MCF 10A (cell line): ENCODE measurements at regions not wholly inside any gene's neighbourhood (a gene's known extent, or its start where the extent isn't known, plus 50 kb on each side); places are given as distances from the start of the nearest gene placed in this dataset.

Experiments used
- BruUV-seq: library from RNA; stranded (reverse); fragments of 400-500 nt; replicated peaks from 2 replicates; lab custom pipeline; 2021; lab: Mats Ljungman, UMichigan
- CTCF ChIA-PET: fragments of 300-600 bp; sonication (Branson Sonifier 250); formaldehyde crosslinking; extraction: SDS; loops from one replicate; lab custom pipeline; 2021; ENCODE audit warnings: antibody characterized with exemption, inconsistent platforms; lab: Yijun Ruan, JAX
- POLR2A ChIA-PET: fragments of 300-600, 350-650 bp; sonication (Branson Sonifier 250); formaldehyde crosslinking; extraction: SDS; loops from one replicate; lab custom pipeline; 2020; ENCODE audit warnings: antibody characterized with exemption, inconsistent platforms; lab: Yijun Ruan, JAX
- DNase-seq: peaks from one replicate; pipeline ENCODE4 v3.0.0-alpha.2; 2018; ENCODE audit not compliant: unreplicated experiment
- H3K27ac Mint-ChIP-seq: one replicate; pipeline ENCODE4 v1.8.0; 2022; ENCODE audit warnings: mild to moderate bottlenecking, low read depth, mixed read lengths; ENCODE audit not compliant: unreplicated experiment
- H3K27me3 Mint-ChIP-seq: one replicate; pipeline ENCODE4 v1.8.0; 2022; ENCODE audit warnings: mixed read lengths; ENCODE audit not compliant: insufficient read depth, unreplicated experiment
- H3K36me3 Mint-ChIP-seq: one replicate; pipeline ENCODE4 v1.8.0; 2022; ENCODE audit warnings: mild to moderate bottlenecking, moderate library complexity, mixed read lengths; ENCODE audit not compliant: insufficient read depth, unreplicated experiment
- H3K4me1 Mint-ChIP-seq: one replicate; pipeline ENCODE4 v1.8.0; 2022; ENCODE audit warnings: mixed read lengths; ENCODE audit not compliant: insufficient read depth, unreplicated experiment
- H3K4me3 Mint-ChIP-seq: one replicate; pipeline ENCODE4 v1.8.0; 2022; ENCODE audit warnings: mild to moderate bottlenecking, moderate library complexity, mixed read lengths; ENCODE audit not compliant: unreplicated experiment
- H3K9me3 Mint-ChIP-seq: one replicate; pipeline ENCODE4 v1.8.0; 2022; ENCODE audit warnings: mixed read lengths; ENCODE audit not compliant: unreplicated experiment
- intact Hi-C: fragments of 100-400 bp; cut with micrococcal nuclease; formaldehyde crosslinking; loops from 2 replicates; pipeline ENCODE4 v1.14.1; 2022
- TF ChIP-seq, protein P1 (sequence below): fragments of 200-600 bp; IDR thresholded peaks from one replicate; pipeline ENCODE4 v1.8.0; 2022; ENCODE audit warnings: antibody characterized with exemption, mild to moderate bottlenecking; ENCODE audit not compliant: unreplicated experiment

DNA sequence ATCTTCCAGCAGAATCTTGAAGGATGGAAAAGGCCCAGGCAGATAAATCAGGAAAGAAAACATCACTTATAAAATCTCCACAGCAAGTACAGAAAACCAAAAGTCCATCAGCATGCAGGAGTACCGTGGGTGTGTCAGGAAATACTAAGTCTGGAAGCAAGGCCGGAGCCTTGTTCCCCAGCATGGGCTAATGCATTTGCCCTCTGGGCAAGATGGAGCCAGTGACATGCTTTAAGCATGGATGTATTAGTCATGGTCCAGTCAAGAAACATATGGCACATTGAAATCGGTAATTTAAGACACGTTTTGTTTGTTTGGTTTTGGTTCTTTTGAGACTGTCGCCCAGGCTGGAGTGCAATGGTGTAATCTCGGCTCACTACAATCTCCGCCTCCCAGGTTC, 506.0 kb upstream of the JARID2 start:
- no peaks in the 10 kb centered on the region for H3K27me3 Mint-ChIP-seq
- H3K36me3 Mint-ChIP-seq = peaks cover 12% of the 10 kb centered on the region
- intact Hi-C loops = loop anchor here (5.0 kb wide), 1 partner anchor 702 kb away; no protein-coding TSS in a partner anchor
- peak overlapping the region; percentile 100 for H3K27ac Mint-ChIP-seq
- POLR2A ChIA-PET = no interaction called here
- peaks cover 12% of the 10 kb centered on the region for H3K9me3 Mint-ChIP-seq
- BruUV-seq = no TSS peak
- no peak for DNase-seq
- CTCF ChIA-PET = interaction anchor here (1.2 kb wide), 1 partner anchor 17 kb away, joined by 4 read pairs; no protein-coding TSS in a partner anchor
- H3K4me1 Mint-ChIP-seq = peaks cover 43% of the 10 kb centered on the region
- TF ChIP-seq, protein P1, sequence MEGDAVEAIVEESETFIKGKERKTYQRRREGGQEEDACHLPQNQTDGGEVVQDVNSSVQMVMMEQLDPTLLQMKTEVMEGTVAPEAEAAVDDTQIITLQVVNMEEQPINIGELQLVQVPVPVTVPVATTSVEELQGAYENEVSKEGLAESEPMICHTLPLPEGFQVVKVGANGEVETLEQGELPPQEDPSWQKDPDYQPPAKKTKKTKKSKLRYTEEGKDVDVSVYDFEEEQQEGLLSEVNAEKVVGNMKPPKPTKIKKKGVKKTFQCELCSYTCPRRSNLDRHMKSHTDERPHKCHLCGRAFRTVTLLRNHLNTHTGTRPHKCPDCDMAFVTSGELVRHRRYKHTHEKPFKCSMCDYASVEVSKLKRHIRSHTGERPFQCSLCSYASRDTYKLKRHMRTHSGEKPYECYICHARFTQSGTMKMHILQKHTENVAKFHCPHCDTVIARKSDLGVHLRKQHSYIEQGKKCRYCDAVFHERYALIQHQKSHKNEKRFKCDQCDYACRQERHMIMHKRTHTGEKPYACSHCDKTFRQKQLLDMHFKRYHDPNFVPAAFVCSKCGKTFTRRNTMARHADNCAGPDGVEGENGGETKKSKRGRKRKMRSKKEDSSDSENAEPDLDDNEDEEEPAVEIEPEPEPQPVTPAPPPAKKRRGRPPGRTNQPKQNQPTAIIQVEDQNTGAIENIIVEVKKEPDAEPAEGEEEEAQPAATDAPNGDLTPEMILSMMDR = no peak
- no peak overlapping the region for H3K4me3 Mint-ChIP-seq

DNA sequence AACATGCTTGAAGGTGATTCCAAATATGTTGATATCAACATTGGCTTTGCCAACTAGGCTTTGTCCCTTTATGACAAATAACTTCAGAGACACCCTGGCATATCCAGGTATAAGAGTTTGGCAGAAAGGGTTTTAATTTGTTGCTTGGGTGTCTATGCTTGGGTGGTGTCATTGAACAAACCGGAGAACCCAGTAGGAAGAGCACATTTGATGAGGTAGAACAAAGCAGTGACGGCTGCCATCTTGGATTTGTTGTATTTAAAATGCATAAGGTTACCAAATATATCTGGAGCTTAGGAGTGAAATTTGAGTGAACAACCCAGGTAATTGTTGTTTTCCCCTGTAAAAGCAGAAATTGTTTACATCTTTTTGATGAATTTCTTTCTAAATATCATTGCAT, 503.7 kb upstream of the JARID2 start:
- CTCF ChIA-PET = interaction anchor here (0.7 to 0.8 kb wide), 2 partner anchors 477 to 530 kb away, joined by 3 to 4 read pairs; no protein-coding TSS in a partner anchor
- POLR2A ChIA-PET = interaction anchor here (0.9 to 2.5 kb wide), 3 partner anchors 9 to 513 kb away, joined by 3 to 14 read pairs (median 4); no protein-coding TSS in a partner anchor
- no peak for DNase-seq
- H3K36me3 Mint-ChIP-seq = peaks cover 12% of the 10 kb centered on the region
- intact Hi-C loops = loop anchor here (5.0 kb wide), 1 partner anchor 700 kb away; no protein-coding TSS in a partner anchor
- TF ChIP-seq, protein P1 = no peak
- H3K27ac Mint-ChIP-seq = peak overlapping the region; percentile 100
- peaks cover 41% of the 10 kb centered on the region for H3K4me1 Mint-ChIP-seq
- no peak overlapping the region for H3K4me3 Mint-ChIP-seq
- peaks cover 22% of the 10 kb centered on the region for H3K9me3 Mint-ChIP-seq
- H3K27me3 Mint-ChIP-seq = no peaks in the 10 kb centered on the region
- BruUV-seq = no TSS peak

DNA sequence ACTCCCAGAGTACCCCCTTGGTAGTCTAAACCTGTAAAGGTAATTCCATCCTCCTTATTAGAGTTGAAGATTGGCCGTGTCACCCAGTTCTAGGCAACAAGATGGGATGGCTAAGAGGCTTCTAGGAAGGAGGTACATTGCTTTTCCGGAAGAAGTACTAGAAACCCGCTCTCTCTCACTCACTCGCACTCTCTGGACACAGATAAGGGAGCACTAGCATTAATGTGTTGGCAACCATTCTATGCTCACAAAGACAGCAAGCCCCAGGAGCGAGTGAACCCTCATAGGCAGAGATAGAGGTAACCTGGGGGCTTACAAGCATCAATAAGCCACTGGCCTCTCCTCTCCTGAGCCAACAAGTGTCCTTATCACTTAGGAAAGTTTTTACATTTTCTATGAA, 503.2 kb upstream of the JARID2 start:
- Mint-ChIP-seq H3K27ac (peak overlapping the region; percentile 100), H3K9me3 (peaks cover 22% of the 10 kb centered on the region), H3K4me1 (peaks cover 41% of the 10 kb centered on the region), H3K36me3 (peaks cover 12% of the 10 kb centered on the region), H3K27me3 (no peaks in the 10 kb centered on the region), H3K4me3 (peak overlapping the region; percentile 73)
- CTCF ChIA-PET = interaction anchor here (0.7 to 0.8 kb wide), 2 partner anchors 477 to 531 kb away, joined by 3 to 4 read pairs; no protein-coding TSS in a partner anchor
- TSS peak; percentile 79 for BruUV-seq
- POLR2A ChIA-PET = interaction anchor here (0.9 to 2.5 kb wide), 5 partner anchors 9 to 513 kb away, joined by 3 to 14 read pairs (median 4); no protein-coding TSS in a partner anchor
- intact Hi-C loops = loop anchor here (1.0 to 5.0 kb wide), 2 partner anchors 503 to 700 kb away; no protein-coding TSS in a partner anchor
- TF ChIP-seq, protein P1 = no peak
- no peak for DNase-seq

DNA sequence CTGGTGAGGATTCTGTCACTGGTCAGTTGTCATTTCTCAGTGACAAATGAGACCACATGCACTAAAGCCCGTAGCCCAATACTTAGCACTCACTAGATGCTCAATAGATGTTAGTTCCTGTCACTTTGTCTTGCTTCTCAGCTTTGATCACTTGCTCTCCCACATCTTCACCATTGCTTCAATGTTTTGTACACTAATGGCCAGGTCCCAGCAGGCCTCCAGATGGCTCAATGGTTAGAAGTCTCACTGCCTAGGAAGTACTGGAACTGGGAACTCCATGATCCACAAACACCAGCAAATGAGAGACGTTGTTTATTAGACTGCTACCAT, 502.8 kb upstream of the JARID2 start:
- H3K27me3 Mint-ChIP-seq = no peaks in the 10 kb centered on the region
- DNase-seq = no peak
- H3K4me3 Mint-ChIP-seq = peak overlapping the region; percentile 73
- H3K9me3 Mint-ChIP-seq = peaks cover 22% of the 10 kb centered on the region
- peaks cover 41% of the 10 kb centered on the region for H3K4me1 Mint-ChIP-seq
- H3K36me3 Mint-ChIP-seq = peaks cover 12% of the 10 kb centered on the region
- TF ChIP-seq, protein P1 = no peak
- ChIA-PET CTCF (no interaction called here), POLR2A (interaction anchor here (1.3 to 2.5 kb wide), 9 partner anchors 9 to 506 kb away, joined by 3 to 19 read pairs (median 5); partner anchors contain the start of gene JARID2)
- intact Hi-C loops = loop anchor here (1.0 to 5.0 kb wide), 2 partner anchors 502 to 699 kb away; no protein-coding TSS in a partner anchor
- peak overlapping the region; percentile 100 for H3K27ac Mint-ChIP-seq
- BruUV-seq = no TSS peak
